Endothelial cell of umbilical vein (primary cell): ENCODE measurements at regions not wholly inside any gene's neighbourhood (a gene's known extent, or its start where the extent isn't known, plus 50 kb on each side); places are given as distances from the start of the nearest gene placed in this dataset.

Experiments
- BruUV-seq: library from RNA; stranded (reverse); fragments of 400-500 nt; replicated peaks from 2 replicates; lab custom pipeline; 2021; lab: Mats Ljungman, UMichigan
- CTCF ChIA-PET: fragments of 300-600, 350-600 bp; sonication (Branson Sonifier 250); formaldehyde crosslinking; loops from one replicate; lab custom pipeline; 2021; ENCODE audit warnings: antibody characterized with exemption, inconsistent platforms; lab: Charles Lee
- POLR2A ChIA-PET: fragments of 300-600, 350-600 bp; sonication (Branson Sonifier 250); formaldehyde crosslinking; loops from one replicate; lab custom pipeline; 2021; ENCODE audit warnings: antibody characterized with exemption, inconsistent platforms; lab: Charles Lee
- DNase-seq: peaks from one replicate; pipeline ENCODE4 v3.0.0-alpha.2; 2011; ENCODE audit warnings: low read depth, low spot score
- FAIRE-seq: peaks from 2 replicates; lab custom pipeline; 2011; peaks lifted over from hg19 to GRCh38; lab: Jason Lieb, UNC
- H2AFZ ChIP-seq: 2 replicates; pipeline ENCODE4 v1.6.0; 2012; ENCODE audit warnings: low read depth, low read length, control low read depth, inconsistent platforms
- H3K27ac ChIP-seq: 2 replicates; pipeline ENCODE4 v1.5.1; 2011; ENCODE audit warnings: low read depth, mild to moderate bottlenecking, control low read depth, low read length, moderate library complexity; ENCODE audit not compliant: insufficient read depth
- H3K27me3 ChIP-seq, 2 experiments: 2 replicates each; pipeline versions ENCODE4 v1.6.0 to v1.6.1; 2011; ENCODE audit warnings: low read length in 2 of 2, mixed read lengths in 1 of 2; ENCODE audit not compliant: control insufficient read depth in 2 of 2, insufficient read depth in 2 of 2
- H3K36me3 ChIP-seq, 2 experiments: 2 replicates in 1 of 2; 3 replicates in 1 of 2; pipeline ENCODE4 v1.5.1; 2011; ENCODE audit warnings: low read length in 2 of 2, mild to moderate bottlenecking in 1 of 2, moderate library complexity in 1 of 2; ENCODE audit not compliant: control insufficient read depth in 2 of 2, insufficient read depth in 2 of 2; ENCODE audit errors: extremely low read depth in 1 of 2
- H3K4me1 ChIP-seq: 3 replicates; pipeline ENCODE4 v1.5.1; 2011; ENCODE audit warnings: mild to moderate bottlenecking, low read length; ENCODE audit not compliant: control insufficient read depth, insufficient read depth; ENCODE audit errors: extremely low read depth
- H3K4me2 ChIP-seq: 2 replicates; pipeline ENCODE4 v1.6.1; 2011; ENCODE audit warnings: low read length, control low read depth, mixed read lengths; ENCODE audit not compliant: insufficient read depth
- H3K4me3 ChIP-seq, 3 experiments: fragments of 200-600 bp in 1 of 3; sonication (generic), shearing (Covaris generic) in 1 of 3; replicated peaks in 1 of 3; 2 replicates each; pipeline ENCODE4 v1.5.1; 2011 to 2016; ENCODE audit warnings: control low read depth in 3 of 3, low read length in 3 of 3, mild to moderate bottlenecking in 2 of 3, inconsistent platforms in 1 of 3, low read depth in 1 of 3, moderate library complexity in 1 of 3; ENCODE audit not compliant: insufficient read depth in 1 of 3
- H3K79me2 ChIP-seq: 2 replicates; pipeline ENCODE4 v1.6.0; 2012; ENCODE audit warnings: low read length, inconsistent platforms; ENCODE audit not compliant: control insufficient read depth, insufficient read depth
- H3K9ac ChIP-seq: replicated peaks from 2 replicates; pipeline ENCODE3; 2011; ENCODE audit warnings: low read length, control low read depth; ENCODE audit not compliant: insufficient read depth; ENCODE audit errors: extremely low read depth
- H3K9me1 ChIP-seq: replicated peaks from 3 replicates; pipeline ENCODE4 v1.6.0; 2011; ENCODE audit warnings: mild to moderate bottlenecking, low read length; ENCODE audit not compliant: control insufficient read depth, insufficient read depth; ENCODE audit errors: extremely low read depth
- H3K9me3 ChIP-seq: replicated peaks from 2 replicates; pipeline ENCODE4 v1.5.1; 2012; ENCODE audit warnings: low read length, inconsistent platforms; ENCODE audit not compliant: control insufficient read depth, insufficient read depth
- H4K20me1 ChIP-seq: replicated peaks from 2 replicates; pipeline ENCODE3; 2011; ENCODE audit warnings: mild to moderate bottlenecking, low read length; ENCODE audit not compliant: control insufficient read depth, insufficient read depth; ENCODE audit errors: extremely low read depth
- EZH2 ChIP-seq: IDR thresholded peaks from 2 replicates; pipeline ENCODE4 v1.6.1; 2012; ENCODE audit warnings: borderline replicate concordance, low read depth, mild to moderate bottlenecking, moderate library complexity, low read length, inconsistent platforms; ENCODE audit not compliant: severe bottlenecking
- FOS ChIP-seq: IDR thresholded peaks from 2 replicates; pipeline ENCODE4 v1.6.1; 2011; ENCODE audit warnings: mild to moderate bottlenecking, low read length, moderate library complexity, borderline replicate concordance; ENCODE audit not compliant: insufficient read depth
- GATA2 ChIP-seq: IDR thresholded peaks from 2 replicates; pipeline ENCODE4 v1.7.0; 2011; ENCODE audit warnings: low read depth, mild to moderate bottlenecking, moderate library complexity, mixed read lengths, low read length; ENCODE audit not compliant: insufficient read length, insufficient read depth
- JUN ChIP-seq: IDR thresholded peaks from 2 replicates; pipeline ENCODE4 v1.6.1; 2011; ENCODE audit warnings: borderline replicate concordance, low read depth; ENCODE audit not compliant: insufficient read length, insufficient read depth
- MYC ChIP-seq: IDR thresholded peaks from one replicate; pipeline ENCODE4 v1.6.1; 2011; ENCODE audit warnings: mild to moderate bottlenecking, low read depth, low read length
- POLR2A ChIP-seq: IDR thresholded peaks from 2 replicates; pipeline ENCODE4 v1.6.1; 2012; ENCODE audit warnings: low read depth, mild to moderate bottlenecking, control low read depth, low read length
- POLR2AphosphoS5 ChIP-seq: IDR thresholded peaks from 2 replicates; pipeline ENCODE4 v1.6.1; 2012; ENCODE audit warnings: low read depth, mild to moderate bottlenecking, control low read depth, low read length, moderate library complexity; ENCODE audit not compliant: insufficient read depth
- dilution Hi-C: fragments of 300-500 bp; cut with MboI; formaldehyde crosslinking; loops from one replicate; pipeline ENCODE4 v1.15.0; 2019; ENCODE audit warnings: low sequenced_read_pairs; ENCODE audit not compliant: extremely low pct_ligation_motif_present
- intact Hi-C: fragments of 100-400 bp; cut with micrococcal nuclease; formaldehyde crosslinking; loops from one replicate; pipeline ENCODE4 v1.10.0; 2022
- TF ChIP-seq, protein P1 (sequence below): IDR thresholded peaks from 2 replicates; pipeline ENCODE4 v1.6.1; 2011; ENCODE audit not compliant: insufficient read depth, insufficient read length
- TF ChIP-seq, protein P2 (sequence below), 2 donors: IDR thresholded peaks; 1 replicate in 1 of 2; 2 replicates in 1 of 2; pipeline ENCODE4 v1.5.1; 2011; ENCODE audit warnings: low read length in 2 of 2, mild to moderate bottlenecking in 2 of 2, moderate library complexity in 2 of 2, control low read depth in 1 of 2, inconsistent platforms in 1 of 2, low read depth in 1 of 2; ENCODE audit not compliant: insufficient read depth in 1 of 2; ENCODE audit errors: extremely low read depth in 1 of 2

DNA sequence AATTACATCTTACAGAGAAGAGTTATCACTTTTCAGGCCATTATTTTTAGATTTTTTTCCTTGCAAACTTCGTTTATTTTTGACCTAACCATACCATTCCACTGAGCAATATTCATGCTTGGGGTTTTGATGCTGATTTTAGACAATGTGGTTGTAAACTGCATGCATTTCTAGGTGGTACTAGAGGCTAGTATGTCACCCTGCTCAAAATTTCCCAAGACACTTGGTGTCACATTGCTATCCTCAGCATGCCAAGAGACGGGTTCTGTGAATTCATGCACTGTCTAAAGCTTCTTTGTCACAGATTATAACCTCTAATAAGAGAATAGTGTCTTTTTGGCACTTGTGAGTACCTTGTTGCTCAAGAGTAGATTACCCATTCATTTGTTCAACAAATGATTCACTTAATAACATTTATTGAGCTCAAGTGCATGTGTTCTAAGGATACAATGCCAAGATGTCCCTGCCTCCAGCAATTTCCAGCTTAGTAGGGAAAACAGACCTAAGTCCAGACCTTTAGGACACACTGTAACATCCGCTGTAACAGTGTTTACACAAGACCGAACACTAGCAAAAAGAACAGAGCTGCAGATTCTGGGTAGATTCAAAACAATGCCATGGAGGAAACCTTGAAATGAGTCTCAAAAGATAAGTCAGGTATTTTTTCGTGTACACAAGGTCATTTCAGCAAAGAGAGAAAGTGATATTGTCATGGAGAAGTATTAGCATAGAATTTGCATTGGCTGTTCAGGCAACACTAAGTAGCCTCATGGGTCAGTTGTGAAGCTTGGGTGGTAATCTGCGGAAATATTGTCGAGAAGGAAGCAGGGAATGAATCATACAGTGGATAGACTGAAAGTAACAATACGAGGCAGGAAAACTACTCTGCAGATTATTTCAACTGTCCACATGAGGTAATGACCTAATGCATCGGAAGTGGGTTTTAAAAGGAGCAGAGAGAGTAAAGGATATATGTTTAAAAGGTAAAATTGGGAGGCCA lies 515.1 kb upstream of the ZFP42 start:
- FAIRE-seq: no peak
- POLR2A ChIA-PET: no interaction called here
- no peak overlapping the region for H3K9ac ChIP-seq

DNA sequence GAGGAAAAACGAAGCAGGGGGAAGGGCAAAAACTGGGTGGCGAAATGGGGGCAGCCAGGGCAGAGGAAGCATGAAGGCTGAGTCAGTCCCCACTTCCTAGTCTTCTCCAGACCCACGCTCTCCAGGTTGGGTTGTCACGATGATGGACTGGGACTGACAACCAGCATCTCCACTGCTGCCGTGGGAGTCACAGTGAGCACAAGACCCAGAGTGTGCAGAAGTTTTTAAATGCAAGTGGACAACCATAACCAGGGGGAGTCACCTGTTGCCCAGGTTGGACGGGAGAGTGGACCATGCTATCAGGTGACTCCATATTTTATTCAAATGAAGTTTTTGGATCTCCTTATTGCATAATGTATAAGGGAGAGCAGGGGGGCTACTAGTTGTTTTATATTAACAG lies 511.4 kb upstream of the ZFP42 start:
- intact Hi-C loops: no loop called here
- Histone ChIP-seq H3K27me3 (no peaks in the 10 kb centered on the region), H3K9me1 (no peaks in the 10 kb centered on the region), H3K79me2 (no peaks in the 10 kb centered on the region), H3K4me2 (no peak overlapping the region), H3K27ac (no peak overlapping the region), H3K4me1 (no peaks in the 10 kb centered on the region), H4K20me1 (no peaks in the 10 kb centered on the region), H2AFZ (no peak overlapping the region), H3K36me3 (no peaks in the 10 kb centered on the region), H3K4me3 (no peak overlapping the region), H3K9ac (no peak overlapping the region), H3K9me3 (peaks cover 1% of the 10 kb centered on the region)
- POLR2A ChIA-PET: no interaction called here
- BruUV-seq: no TSS peak
- dilution Hi-C loops: no loop called here
- DNase-seq (no peak), FAIRE-seq (no peak)
- CTCF ChIA-PET: no interaction called here
- TF ChIP-seq GATA2 (no peak), FOS (no peak), POLR2A (no peak), EZH2 (no peak), POLR2AphosphoS5 (no peak), MYC (no peak), JUN (no peak)
- TF ChIP-seq, protein P1, sequence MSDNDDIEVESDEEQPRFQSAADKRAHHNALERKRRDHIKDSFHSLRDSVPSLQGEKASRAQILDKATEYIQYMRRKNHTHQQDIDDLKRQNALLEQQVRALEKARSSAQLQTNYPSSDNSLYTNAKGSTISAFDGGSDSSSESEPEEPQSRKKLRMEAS: no peak
- TF ChIP-seq, protein P2, sequence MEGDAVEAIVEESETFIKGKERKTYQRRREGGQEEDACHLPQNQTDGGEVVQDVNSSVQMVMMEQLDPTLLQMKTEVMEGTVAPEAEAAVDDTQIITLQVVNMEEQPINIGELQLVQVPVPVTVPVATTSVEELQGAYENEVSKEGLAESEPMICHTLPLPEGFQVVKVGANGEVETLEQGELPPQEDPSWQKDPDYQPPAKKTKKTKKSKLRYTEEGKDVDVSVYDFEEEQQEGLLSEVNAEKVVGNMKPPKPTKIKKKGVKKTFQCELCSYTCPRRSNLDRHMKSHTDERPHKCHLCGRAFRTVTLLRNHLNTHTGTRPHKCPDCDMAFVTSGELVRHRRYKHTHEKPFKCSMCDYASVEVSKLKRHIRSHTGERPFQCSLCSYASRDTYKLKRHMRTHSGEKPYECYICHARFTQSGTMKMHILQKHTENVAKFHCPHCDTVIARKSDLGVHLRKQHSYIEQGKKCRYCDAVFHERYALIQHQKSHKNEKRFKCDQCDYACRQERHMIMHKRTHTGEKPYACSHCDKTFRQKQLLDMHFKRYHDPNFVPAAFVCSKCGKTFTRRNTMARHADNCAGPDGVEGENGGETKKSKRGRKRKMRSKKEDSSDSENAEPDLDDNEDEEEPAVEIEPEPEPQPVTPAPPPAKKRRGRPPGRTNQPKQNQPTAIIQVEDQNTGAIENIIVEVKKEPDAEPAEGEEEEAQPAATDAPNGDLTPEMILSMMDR (IDR thresholded peaks at IDR 0.05; ENCODE audit: extremely low read depth in 1 of 2, insufficient read depth in 1 of 2, low read depth in 1 of 2, low read length in 2 of 2): no peak

More for the DNA sequence above, 515.1 kb upstream of the ZFP42 start:
- intact Hi-C loops (no loop called here), dilution Hi-C loops (no loop called here)
- DNase-seq: no peak
- Histone ChIP-seq H3K9me1 (no peaks in the 10 kb centered on the region), H3K4me1 (no peaks in the 10 kb centered on the region), H2AFZ (no peak overlapping the region), H3K4me2 (no peak overlapping the region), H3K27me3 (no peaks in the 10 kb centered on the region), H3K36me3 (no peaks in the 10 kb centered on the region), H4K20me1 (no peaks in the 10 kb centered on the region), H3K4me3 (no peak overlapping the region), H3K27ac (no peak overlapping the region), H3K9me3 (peaks cover 1% of the 10 kb centered on the region), H3K79me2 (no peaks in the 10 kb centered on the region)
- no TSS peak for BruUV-seq
- CTCF ChIA-PET: interaction anchor here (0.9 kb wide), 1 partner anchor 59 kb away, joined by 3 read pairs; no protein-coding TSS in a partner anchor
- TF ChIP-seq JUN (no peak), POLR2A (no peak), FOS (no peak), EZH2 (no peak), MYC (no peak), POLR2AphosphoS5 (no peak)
- TF ChIP-seq, protein P1: no peak
